ENCODE measurements at regions not wholly inside any gene's neighbourhood (a gene's known extent, or its start where the extent isn't known, plus 50 kb on each side); places are given as distances from the start of the nearest gene placed in this dataset.

- TF ChIP-seq RAD21 (CRISPR knock-in tag; IDR thresholded peaks at IDR 0.05) (no peak), TP53 (CRISPR knock-in tag; conservative IDR thresholded peaks at IDR 0.05) (no peak), RBM22 (optimal IDR thresholded peaks at IDR 0.05; ENCODE audit: low read length) (no peak), FOXC1 (CRISPR knock-in tag; IDR thresholded peaks at IDR 0.05; ENCODE audit: borderline replicate concordance) (no peak), JARID2 (CRISPR knock-in tag; IDR thresholded peaks at IDR 0.05; ENCODE audit: insufficient replicate concordance) (no peak), CTCF (CRISPR knock-in tag; IDR thresholded peaks at IDR 0.05) (no peak), ZNF367 (CRISPR knock-in tag; IDR thresholded peaks at IDR 0.05; ENCODE audit: borderline replicate concordance) (no peak), CREB1 (IDR thresholded peaks at IDR 0.05) (no peak), CREB1 (CRISPR knock-in tag; IDR thresholded peaks at IDR 0.05) (no peak), POLR2A (IDR thresholded peaks at IDR 0.05; ENCODE audit: insufficient read depth in 1 of 2, low read depth in 2 of 2, low read length in 2 of 2) (no peak), HBP1 (CRISPR knock-in tag; IDR thresholded peaks at IDR 0.05; ENCODE audit: low read depth) (no peak), EHMT2 (IDR thresholded peaks at IDR 0.05; ENCODE audit: borderline replicate concordance, low read depth, low read length) (no peak), SMAD9 (CRISPR knock-in tag; IDR thresholded peaks at IDR 0.05) (no peak), ZNF260 (CRISPR knock-in tag; IDR thresholded peaks at IDR 0.05; ENCODE audit: borderline replicate concordance, low read depth) (no peak), PBX3 (CRISPR knock-in tag; IDR thresholded peaks at IDR 0.05; ENCODE audit: borderline replicate concordance) (no peak)
Measured at GRCh38 chr5:35516271-35516670, 101.4 kb upstream of the SPEF2 start.

Measured in HepG2 (cell line).